Activated naive CD8-positive, alpha-beta T cell (primary cell): ENCODE measurements at regions not wholly inside any gene's neighbourhood (a gene's known extent, or its start where the extent isn't known, plus 50 kb on each side); places are given as distances from the start of the nearest gene placed in this dataset.
"Not testable (repeated sequence)": the region's sequence is repeated elsewhere in the genome, so short reads cannot be mapped to it uniquely, and the experiment has no call there.

Experiments used
- H3K27ac Mint-ChIP-seq: one replicate; pipeline ENCODE4 v1.8.0; 2021; ENCODE audit warnings: mixed read lengths
- H3K27me3 Mint-ChIP-seq: one replicate; pipeline ENCODE4 v1.8.0; 2021; ENCODE audit warnings: mixed read lengths
- H3K36me3 Mint-ChIP-seq: one replicate; pipeline ENCODE4 v1.8.0; 2021; ENCODE audit warnings: mixed read lengths
- H3K4me1 Mint-ChIP-seq: one replicate; pipeline ENCODE4 v1.8.0; 2021; ENCODE audit warnings: low read depth, mixed read lengths
- H3K4me3 Mint-ChIP-seq: one replicate; pipeline ENCODE4 v1.8.0; 2021; ENCODE audit warnings: mild to moderate bottlenecking, mixed read lengths
- H3K9me3 Mint-ChIP-seq: one replicate; pipeline ENCODE4 v1.8.0; 2021; ENCODE audit warnings: low read depth, mixed read lengths

- Mint-ChIP-seq H3K9me3 (peaks cover 14% of the 10 kb centered on the region), H3K4me3 (no peak overlapping the region), H3K27me3 (no peaks in the 10 kb centered on the region), H3K4me1 (no peaks in the 10 kb centered on the region), H3K36me3 (peaks cover 2% of the 10 kb centered on the region), H3K27ac (no peak overlapping the region)
Observed at GRCh38 chr1:100597061-100597741, 59.3 kb downstream of the GPR88 start.

GRCh38 chr1:100597784-100598183, 59.8 kb downstream of the GPR88 start:
- Mint-ChIP-seq H3K4me1 (no peaks in the 10 kb centered on the region), H3K9me3 (peaks cover 14% of the 10 kb centered on the region), H3K27me3 (no peaks in the 10 kb centered on the region), H3K36me3 (peaks cover 5% of the 10 kb centered on the region), H3K27ac (no peak overlapping the region), H3K4me3 (no peak overlapping the region)

GRCh38 chr1:100600377-100600776, 62.4 kb downstream of the GPR88 start:
- H3K4me1 Mint-ChIP-seq, H3K4me3 Mint-ChIP-seq, H3K27me3 Mint-ChIP-seq, H3K27ac Mint-ChIP-seq: not testable (repeated sequence)
- peaks cover 17% of the 10 kb centered on the region for H3K9me3 Mint-ChIP-seq
- H3K36me3 Mint-ChIP-seq, result peaks cover 13% of the 10 kb centered on the region

GRCh38 chr1:100602028-100602427, 64.1 kb downstream of the GPR88 start:
- Mint-ChIP-seq H3K9me3 (peaks cover 11% of the 10 kb centered on the region), H3K36me3 (peaks cover 13% of the 10 kb centered on the region)
- not testable (repeated sequence) for H3K4me3 Mint-ChIP-seq, H3K4me1 Mint-ChIP-seq, H3K27me3 Mint-ChIP-seq, H3K27ac Mint-ChIP-seq

GRCh38 chr1:100604372-100604771, 66.4 kb downstream of the GPR88 start:
- no peaks in the 10 kb centered on the region for H3K4me1 Mint-ChIP-seq
- peaks cover 13% of the 10 kb centered on the region for H3K36me3 Mint-ChIP-seq
- H3K27ac Mint-ChIP-seq, result no peak overlapping the region
- H3K4me3 Mint-ChIP-seq, result no peak overlapping the region
- peaks cover 8% of the 10 kb centered on the region for H3K9me3 Mint-ChIP-seq
- no peaks in the 10 kb centered on the region for H3K27me3 Mint-ChIP-seq

GRCh38 chr1:100606438-100606837, 68.5 kb downstream of the GPR88 start:
- peaks cover 6% of the 10 kb centered on the region for H3K9me3 Mint-ChIP-seq
- H3K4me3 Mint-ChIP-seq, result no peak overlapping the region
- no peaks in the 10 kb centered on the region for H3K27me3 Mint-ChIP-seq
- H3K36me3 Mint-ChIP-seq, result peaks cover 11% of the 10 kb centered on the region
- H3K4me1 Mint-ChIP-seq, result no peaks in the 10 kb centered on the region
- H3K27ac Mint-ChIP-seq, result no peak overlapping the region

GRCh38 chr1:100607628-100608240, 69.8 kb downstream of the GPR88 start:
- Mint-ChIP-seq H3K27ac (no peak overlapping the region), H3K4me3 (no peak overlapping the region), H3K9me3 (peaks cover 3% of the 10 kb centered on the region), H3K27me3 (no peaks in the 10 kb centered on the region), H3K4me1 (no peaks in the 10 kb centered on the region), H3K36me3 (peaks cover 9% of the 10 kb centered on the region)

- H3K4me3 Mint-ChIP-seq, result no peak overlapping the region
- no peak overlapping the region for H3K27ac Mint-ChIP-seq
- peaks cover 3% of the 10 kb centered on the region for H3K36me3 Mint-ChIP-seq
- H3K9me3 Mint-ChIP-seq, result no peaks in the 10 kb centered on the region
- peaks cover 15% of the 10 kb centered on the region for H3K4me1 Mint-ChIP-seq
- no peaks in the 10 kb centered on the region for H3K27me3 Mint-ChIP-seq
Observed at GRCh38 chr1:100609849-100610248, 71.9 kb downstream of the GPR88 start.

- Mint-ChIP-seq H3K4me1 (peaks cover 15% of the 10 kb centered on the region), H3K36me3 (no peaks in the 10 kb centered on the region), H3K27ac (no peak overlapping the region), H3K27me3 (no peaks in the 10 kb centered on the region), H3K4me3 (no peak overlapping the region), H3K9me3 (no peaks in the 10 kb centered on the region)
Observed at GRCh38 chr1:100611086-100611485, 73.1 kb downstream of the GPR88 start.

- no peak overlapping the region for H3K4me3 Mint-ChIP-seq
- no peaks in the 10 kb centered on the region for H3K9me3 Mint-ChIP-seq
- H3K27ac Mint-ChIP-seq, result no peak overlapping the region
- peaks cover 15% of the 10 kb centered on the region for H3K4me1 Mint-ChIP-seq
- no peaks in the 10 kb centered on the region for H3K36me3 Mint-ChIP-seq
- no peaks in the 10 kb centered on the region for H3K27me3 Mint-ChIP-seq
Observed at GRCh38 chr1:100612540-100612939, 74.6 kb downstream of the GPR88 start.

- Mint-ChIP-seq H3K4me3 (peak overlapping the region; percentile 8), H3K27me3 (no peaks in the 10 kb centered on the region), H3K36me3 (no peaks in the 10 kb centered on the region), H3K27ac (no peak overlapping the region), H3K4me1 (peaks cover 15% of the 10 kb centered on the region), H3K9me3 (no peaks in the 10 kb centered on the region)
Observed at GRCh38 chr1:100613817-100614559, 76.0 kb downstream of the GPR88 start.

GRCh38 chr1:100614570-100614969, 76.6 kb downstream of the GPR88 start:
- Mint-ChIP-seq H3K27me3 (no peaks in the 10 kb centered on the region), H3K9me3 (no peaks in the 10 kb centered on the region), H3K4me1 (peaks cover 15% of the 10 kb centered on the region), H3K36me3 (no peaks in the 10 kb centered on the region), H3K4me3 (peak overlapping the region; percentile 40), H3K27ac (peak overlapping the region; percentile 35)

GRCh38 chr1:100615686-100616085, 77.7 kb downstream of the GPR88 start:
- H3K27ac Mint-ChIP-seq, result no peak overlapping the region
- no peaks in the 10 kb centered on the region for H3K27me3 Mint-ChIP-seq
- H3K4me3 Mint-ChIP-seq, result no peak overlapping the region
- H3K36me3 Mint-ChIP-seq, result no peaks in the 10 kb centered on the region
- H3K4me1 Mint-ChIP-seq, result peaks cover 15% of the 10 kb centered on the region
- no peaks in the 10 kb centered on the region for H3K9me3 Mint-ChIP-seq

GRCh38 chr1:100616121-100616621, 78.2 kb downstream of the GPR88 start:
- H3K4me1 Mint-ChIP-seq, result peaks cover 15% of the 10 kb centered on the region
- H3K36me3 Mint-ChIP-seq, result no peaks in the 10 kb centered on the region
- no peak overlapping the region for H3K27ac Mint-ChIP-seq
- no peaks in the 10 kb centered on the region for H3K27me3 Mint-ChIP-seq
- H3K4me3 Mint-ChIP-seq, result no peak overlapping the region
- no peaks in the 10 kb centered on the region for H3K9me3 Mint-ChIP-seq

- Mint-ChIP-seq H3K4me3 (no peak overlapping the region), H3K36me3 (no peaks in the 10 kb centered on the region), H3K9me3 (no peaks in the 10 kb centered on the region), H3K27me3 (no peaks in the 10 kb centered on the region), H3K27ac (no peak overlapping the region), H3K4me1 (no peaks in the 10 kb centered on the region)
Observed at GRCh38 chr1:100622037-100622436, 84.1 kb downstream of the GPR88 start.
